Prostate gland (tissue), 2 donors: ENCODE measurements at regions not wholly inside any gene's neighbourhood (a gene's known extent, or its start where the extent isn't known, plus 50 kb on each side); places are given as distances from the start of the nearest gene placed in this dataset.

ENCODE experiments used
- POLR2A ChIP-seq: fragments of 450-650 bp; IDR thresholded peaks from one replicate; pipeline ENCODE4 v1.6.1; 2016; ENCODE audit warnings: antibody characterized with exemption, mild to moderate bottlenecking
- TF ChIP-seq, protein P1 (sequence below), 4 experiments: fragments of 200-600 bp in 2 of 4; fragments of 450-650 bp in 2 of 4; sonication (generic) in 2 of 4; IDR thresholded peaks; 1 replicate in 3 of 4; 2 replicates in 1 of 4; pipeline ENCODE4 v1.5.1; 2016 to 2019; ENCODE audit warnings: antibody characterized with exemption in 4 of 4, mild to moderate bottlenecking in 2 of 4, moderate library complexity in 2 of 4

- no peak for TF ChIP-seq POLR2A
- TF ChIP-seq, protein P1, sequence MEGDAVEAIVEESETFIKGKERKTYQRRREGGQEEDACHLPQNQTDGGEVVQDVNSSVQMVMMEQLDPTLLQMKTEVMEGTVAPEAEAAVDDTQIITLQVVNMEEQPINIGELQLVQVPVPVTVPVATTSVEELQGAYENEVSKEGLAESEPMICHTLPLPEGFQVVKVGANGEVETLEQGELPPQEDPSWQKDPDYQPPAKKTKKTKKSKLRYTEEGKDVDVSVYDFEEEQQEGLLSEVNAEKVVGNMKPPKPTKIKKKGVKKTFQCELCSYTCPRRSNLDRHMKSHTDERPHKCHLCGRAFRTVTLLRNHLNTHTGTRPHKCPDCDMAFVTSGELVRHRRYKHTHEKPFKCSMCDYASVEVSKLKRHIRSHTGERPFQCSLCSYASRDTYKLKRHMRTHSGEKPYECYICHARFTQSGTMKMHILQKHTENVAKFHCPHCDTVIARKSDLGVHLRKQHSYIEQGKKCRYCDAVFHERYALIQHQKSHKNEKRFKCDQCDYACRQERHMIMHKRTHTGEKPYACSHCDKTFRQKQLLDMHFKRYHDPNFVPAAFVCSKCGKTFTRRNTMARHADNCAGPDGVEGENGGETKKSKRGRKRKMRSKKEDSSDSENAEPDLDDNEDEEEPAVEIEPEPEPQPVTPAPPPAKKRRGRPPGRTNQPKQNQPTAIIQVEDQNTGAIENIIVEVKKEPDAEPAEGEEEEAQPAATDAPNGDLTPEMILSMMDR (IDR thresholded peaks at IDR 0.05): no peak
These were observed 55.9 kb upstream of the MED13L start for GRCh38 chr12:116333402-116333801.
